ENCODE measurements at regions not wholly inside any gene's neighbourhood (a gene's known extent, or its start where the extent isn't known, plus 50 kb on each side); places are given as distances from the start of the nearest gene placed in this dataset.

DNA sequence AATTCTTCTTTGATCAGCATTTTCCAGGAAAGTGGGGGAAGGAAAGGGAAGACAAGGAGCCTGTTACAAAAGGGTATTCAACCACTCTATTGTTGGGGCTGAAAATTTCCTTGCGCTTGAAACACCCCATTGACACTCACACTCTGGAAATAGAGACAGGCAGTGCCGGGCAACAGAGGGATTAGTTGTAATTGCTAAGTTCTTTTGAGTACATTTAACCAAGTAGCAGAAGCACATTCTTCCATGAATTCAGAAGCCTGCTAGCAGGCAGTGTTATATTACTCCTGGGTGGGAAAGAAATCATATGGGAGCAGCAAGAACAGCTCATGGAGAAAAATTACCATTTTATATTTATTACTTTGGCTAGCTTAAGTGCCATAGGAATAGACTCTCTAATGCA, 745.5 kb downstream of the C6orf118 start:
- Histone ChIP-seq H3K36me3 (replicated peaks) (no peaks in the 10 kb centered on the region), H3K4me3 (ENCODE audit: low read depth, low read length) (no peak overlapping the region), H3K27me3 (replicated peaks) (no peaks in the 10 kb centered on the region), H3K27ac (no peak overlapping the region)
- DNase-seq, result no peak
- no peak for TF ChIP-seq CTCF (IDR thresholded peaks at IDR 0.05; ENCODE audit: low read depth, low read length, missing control alignments)
- in situ Hi-C loops (cut with HindIII; ENCODE audit: low pct_ligation_motif_present, low sequenced_read_pairs), result no loop called here

- no peaks in the 10 kb centered on the region for H3K36me3 ChIP-seq (replicated peaks)
- no peak for DNase-seq
- H3K27ac ChIP-seq, result no peak overlapping the region
- TF ChIP-seq CTCF (IDR thresholded peaks at IDR 0.05; ENCODE audit: low read depth, low read length, missing control alignments), result no peak
- no peak overlapping the region for H3K4me3 ChIP-seq (ENCODE audit: low read depth, low read length)
- no peaks in the 10 kb centered on the region for H3K27me3 ChIP-seq (replicated peaks)
- in situ Hi-C loops (cut with HindIII; ENCODE audit: low pct_ligation_motif_present, low sequenced_read_pairs), result no loop called here
Measured at GRCh38 chr6:164561656-164562055, 747.7 kb downstream of the C6orf118 start.

GRCh38 chr6:164554700-164555476, 754.5 kb downstream of the C6orf118 start:
- H3K27ac ChIP-seq, result no peak overlapping the region
- H3K36me3 ChIP-seq (replicated peaks), result no peaks in the 10 kb centered on the region
- in situ Hi-C loops (cut with HindIII; ENCODE audit: low pct_ligation_motif_present, low sequenced_read_pairs), result no loop called here
- H3K27me3 ChIP-seq (replicated peaks), result no peaks in the 10 kb centered on the region
- no peak for TF ChIP-seq CTCF (IDR thresholded peaks at IDR 0.05; ENCODE audit: low read depth, low read length, missing control alignments)
- no peak overlapping the region for H3K4me3 ChIP-seq (ENCODE audit: low read depth, low read length)
- no peak for DNase-seq

- Histone ChIP-seq H3K27ac (no peak overlapping the region), H3K4me3 (ENCODE audit: low read depth, low read length) (no peak overlapping the region), H3K27me3 (replicated peaks) (no peaks in the 10 kb centered on the region), H3K36me3 (replicated peaks) (no peaks in the 10 kb centered on the region)
- in situ Hi-C loops (cut with HindIII; ENCODE audit: low pct_ligation_motif_present, low sequenced_read_pairs), result no loop called here
- DNase-seq, result no peak
- TF ChIP-seq CTCF (IDR thresholded peaks at IDR 0.05; ENCODE audit: low read depth, low read length, missing control alignments), result no peak
Measured at GRCh38 chr6:164554226-164554625, 755.2 kb downstream of the C6orf118 start.

- H3K36me3 ChIP-seq (replicated peaks), result no peaks in the 10 kb centered on the region
- no peaks in the 10 kb centered on the region for H3K27me3 ChIP-seq (replicated peaks)
- in situ Hi-C loops (cut with HindIII; ENCODE audit: low pct_ligation_motif_present, low sequenced_read_pairs), result no loop called here
- DNase-seq, result no peak
- no peak for TF ChIP-seq CTCF (IDR thresholded peaks at IDR 0.05; ENCODE audit: low read depth, low read length, missing control alignments)
- no peak overlapping the region for H3K27ac ChIP-seq
- H3K4me3 ChIP-seq (ENCODE audit: low read depth, low read length), result no peak overlapping the region
Measured at GRCh38 chr6:164551706-164552105, 757.7 kb downstream of the C6orf118 start.

DNA sequence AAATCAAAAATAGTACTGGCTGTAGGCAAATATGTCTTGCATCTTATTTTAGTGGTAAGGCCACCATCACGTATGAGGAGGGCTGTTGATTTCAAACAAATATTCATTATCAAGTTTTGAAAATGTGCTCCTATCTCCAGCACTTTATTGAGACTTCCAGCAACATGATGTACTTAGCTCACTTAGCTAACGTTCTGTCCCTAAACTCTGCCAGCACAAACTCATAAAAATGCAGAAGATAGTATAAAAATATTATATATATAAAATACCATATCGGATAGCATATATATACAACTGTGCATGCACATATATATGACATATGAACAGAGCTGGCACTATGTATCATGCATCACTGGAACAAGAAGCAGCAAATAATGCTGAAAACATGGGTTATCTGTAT, 762.3 kb downstream of the C6orf118 start:
- Histone ChIP-seq H3K36me3 (replicated peaks) (no peaks in the 10 kb centered on the region), H3K4me3 (ENCODE audit: low read depth, low read length) (no peak overlapping the region), H3K27ac (no peak overlapping the region), H3K27me3 (replicated peaks) (no peaks in the 10 kb centered on the region)
- in situ Hi-C loops (cut with HindIII; ENCODE audit: low pct_ligation_motif_present, low sequenced_read_pairs), result no loop called here
- no peak for DNase-seq
- no peak for TF ChIP-seq CTCF (IDR thresholded peaks at IDR 0.05; ENCODE audit: low read depth, low read length, missing control alignments)

Data from brain microvascular endothelial cell (primary cell).